Transverse colon (tissue), 4 donors: ENCODE measurements at regions not wholly inside any gene's neighbourhood (a gene's known extent, or its start where the extent isn't known, plus 50 kb on each side); places are given as distances from the start of the nearest gene placed in this dataset.

ENCODE experiments used
- DNase-seq: peaks from one replicate; pipeline ENCODE4 v3.0.0-alpha.2; 2019
- H3K27ac ChIP-seq, 4 donors: fragments of 200-600 bp; sonication (generic); 2 replicates each; pipeline ENCODE4 v1.5.1; 2016 to 2018; ENCODE audit warnings: inconsistent platforms in 4 of 4
- H3K27me3 ChIP-seq: fragments of 200-600 bp; sonication (generic); 2 replicates; pipeline ENCODE4 v1.5.1; 2017; ENCODE audit warnings: inconsistent platforms
- H3K36me3 ChIP-seq, 4 donors: fragments of 200-600 bp; sonication (generic); 2 replicates each; pipeline ENCODE4 v1.5.1; 2017 to 2019; ENCODE audit warnings: inconsistent platforms in 4 of 4
- H3K4me1 ChIP-seq, 4 donors: fragments of 200-600 bp; sonication (generic); 2 replicates each; pipeline ENCODE4 v1.5.1; 2017 to 2020; ENCODE audit warnings: inconsistent platforms in 4 of 4
- H3K4me3 ChIP-seq, 4 donors: fragments of 200-600 bp; sonication (generic); 1 replicate in 1 of 4; 2 replicates in 3 of 4; pipeline versions ENCODE4 v1.5.1 to v1.6.1; 2017 to 2019; ENCODE audit warnings: inconsistent platforms in 4 of 4
- H3K9me3 ChIP-seq, 2 donors: fragments of 200-600 bp; sonication (generic); 2 replicates each; pipeline ENCODE4 v1.5.1; 2017 to 2019; ENCODE audit warnings: inconsistent platforms in 2 of 2
- EP300 ChIP-seq: sonication (generic); formaldehyde crosslinking; IDR thresholded peaks from one replicate; pipeline ENCODE4 v1.6.1; 2017; ENCODE audit warnings: antibody characterized with exemption, low read depth
- POLR2A ChIP-seq: fragments of 450-650 bp; IDR thresholded peaks from one replicate; pipeline ENCODE4 v1.6.1; 2016; ENCODE audit warnings: antibody characterized with exemption, mild to moderate bottlenecking, moderate library complexity
- POLR2AphosphoS5 ChIP-seq, 3 donors: sonication (generic); formaldehyde crosslinking; IDR thresholded peaks; one replicate each; pipeline ENCODE4 v1.6.1; 2016; ENCODE audit warnings: antibody characterized with exemption in 3 of 3
- WGBS, 2 donors: methylation state at CpG; one replicate each; pipeline ENCODE4 v1.1.5; 2018; ENCODE audit warnings: low coverage in 1 of 2; 5-methylcytosine and 5-hydroxymethylcytosine counted together
- in situ Hi-C, 4 donors: fragments of 200-750 bp; cut with MboI; loops; one replicate each; pipeline versions ENCODE4 v1.15.0 to v1.15.1; 2017; ENCODE audit warnings: low sequenced_read_pairs in 3 of 4, low pct_ligation_motif_present in 1 of 4, low pct_unique_long_range_greater_than_20kb in 1 of 4
- intact Hi-C: fragments of 100-400 bp; cut with DNase I; formaldehyde crosslinking; loops from one replicate; pipeline ENCODE4 v1.15.1; 2023; ENCODE audit warnings: low total_unique reads
- TF ChIP-seq, protein P1 (sequence below), 5 experiments: fragments of 200-600 bp in 3 of 5; fragments of 450-650 bp in 2 of 5; sonication (generic) in 3 of 5; IDR thresholded peaks; 1 replicate in 2 of 5; 2 replicates in 3 of 5; pipeline ENCODE4 v1.5.1; 2016 to 2017; ENCODE audit warnings: antibody characterized with exemption in 5 of 5, inconsistent platforms in 3 of 5, mild to moderate bottlenecking in 2 of 5, moderate library complexity in 1 of 5

DNA sequence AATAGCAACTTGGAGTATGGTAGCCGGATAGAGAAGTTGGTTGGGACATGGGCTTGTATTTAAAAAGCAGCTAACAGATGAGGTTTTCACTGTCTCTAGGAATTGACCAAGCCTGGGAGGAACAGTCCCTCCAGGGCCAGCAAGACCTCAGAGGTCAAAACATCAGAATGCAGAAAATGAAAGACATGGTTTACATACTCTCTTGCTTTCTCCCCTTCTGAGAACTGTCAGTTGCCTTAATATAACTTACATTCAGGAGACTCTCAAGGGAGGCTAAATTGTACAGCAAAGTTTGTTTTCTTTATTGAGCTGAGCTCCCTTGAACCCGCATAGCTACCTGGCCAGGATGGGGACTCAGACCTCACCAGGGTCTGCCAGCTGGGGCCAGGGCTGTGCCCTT, 179.3 kb downstream of the GAS1 start:
- in situ Hi-C loops (no loop called here), intact Hi-C loops (no loop called here)
- no peak for TF ChIP-seq EP300
- DNase-seq = no peak
- H3K27me3 ChIP-seq = no peaks in the 10 kb centered on the region
- H3K4me1 ChIP-seq = no peaks in the 10 kb centered on the region
- no peaks in the 10 kb centered on the region for H3K36me3 ChIP-seq
- H3K27ac ChIP-seq = no peak overlapping the region
- H3K9me3 ChIP-seq = no peaks in the 10 kb centered on the region
- no peak overlapping the region for H3K4me3 ChIP-seq
- 86 to 90% methylated on average over 2 of the region's 2 CpGs for WGBS, 2 donors

DNA sequence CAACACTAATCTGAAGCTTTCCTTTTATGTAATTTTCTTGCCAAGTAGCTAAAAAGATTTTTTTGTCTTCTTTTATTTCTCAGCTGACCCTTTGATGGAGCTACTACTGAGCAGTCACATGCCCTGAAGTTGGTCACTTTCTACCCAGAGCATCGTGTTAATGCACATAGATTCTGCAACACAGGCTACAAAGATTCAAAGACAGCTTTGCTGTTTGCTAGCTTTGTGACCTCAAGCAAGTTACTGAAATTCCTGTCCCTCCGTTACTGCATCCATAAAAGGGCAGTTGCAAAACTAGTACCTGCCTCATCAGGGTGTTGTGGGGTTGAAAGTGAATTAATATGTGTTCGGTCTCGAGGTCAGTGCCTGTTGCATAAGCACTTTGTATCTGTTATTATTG, 179.9 kb downstream of the GAS1 start:
- Histone ChIP-seq H3K36me3 (no peaks in the 10 kb centered on the region), H3K27ac (no peak overlapping the region), H3K4me1 (no peaks in the 10 kb centered on the region), H3K4me3 (no peak overlapping the region), H3K9me3 (no peaks in the 10 kb centered on the region), H3K27me3 (no peaks in the 10 kb centered on the region)
- 52 to 58% methylated on average over 3 to 4 of the region's 4 CpGs for WGBS, 2 donors
- intact Hi-C loops = no loop called here
- no peak for DNase-seq
- in situ Hi-C loops = no loop called here
- TF ChIP-seq POLR2AphosphoS5 (IDR thresholded peaks at IDR 0.05) (no peak), POLR2A (no peak), EP300 (no peak)
- TF ChIP-seq, protein P1, sequence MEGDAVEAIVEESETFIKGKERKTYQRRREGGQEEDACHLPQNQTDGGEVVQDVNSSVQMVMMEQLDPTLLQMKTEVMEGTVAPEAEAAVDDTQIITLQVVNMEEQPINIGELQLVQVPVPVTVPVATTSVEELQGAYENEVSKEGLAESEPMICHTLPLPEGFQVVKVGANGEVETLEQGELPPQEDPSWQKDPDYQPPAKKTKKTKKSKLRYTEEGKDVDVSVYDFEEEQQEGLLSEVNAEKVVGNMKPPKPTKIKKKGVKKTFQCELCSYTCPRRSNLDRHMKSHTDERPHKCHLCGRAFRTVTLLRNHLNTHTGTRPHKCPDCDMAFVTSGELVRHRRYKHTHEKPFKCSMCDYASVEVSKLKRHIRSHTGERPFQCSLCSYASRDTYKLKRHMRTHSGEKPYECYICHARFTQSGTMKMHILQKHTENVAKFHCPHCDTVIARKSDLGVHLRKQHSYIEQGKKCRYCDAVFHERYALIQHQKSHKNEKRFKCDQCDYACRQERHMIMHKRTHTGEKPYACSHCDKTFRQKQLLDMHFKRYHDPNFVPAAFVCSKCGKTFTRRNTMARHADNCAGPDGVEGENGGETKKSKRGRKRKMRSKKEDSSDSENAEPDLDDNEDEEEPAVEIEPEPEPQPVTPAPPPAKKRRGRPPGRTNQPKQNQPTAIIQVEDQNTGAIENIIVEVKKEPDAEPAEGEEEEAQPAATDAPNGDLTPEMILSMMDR (IDR thresholded peaks at IDR 0.05) = no peak

DNA sequence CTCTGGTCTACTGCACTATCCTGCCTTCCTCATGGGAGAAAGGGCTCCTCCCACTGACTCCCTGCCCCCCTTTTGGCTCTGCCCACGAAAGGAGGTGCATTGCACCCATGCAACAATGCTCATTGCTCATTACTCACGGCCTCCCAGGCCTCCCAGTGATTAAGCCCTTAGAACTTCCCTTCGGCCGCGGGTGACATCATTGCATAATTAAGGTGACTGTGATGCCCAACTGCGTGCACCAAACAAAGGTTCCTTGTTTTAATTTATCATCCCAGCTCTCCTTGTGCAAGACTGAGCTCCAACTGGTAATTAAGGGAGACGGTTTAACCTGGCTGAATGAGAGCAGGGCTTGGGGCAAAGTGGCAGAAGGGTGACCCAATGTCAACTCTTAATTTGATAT, 180.4 kb downstream of the GAS1 start:
- intact Hi-C loops (no loop called here), in situ Hi-C loops (no loop called here)
- Histone ChIP-seq H3K36me3 (no peaks in the 10 kb centered on the region), H3K27me3 (no peaks in the 10 kb centered on the region), H3K9me3 (no peaks in the 10 kb centered on the region), H3K4me3 (no peak overlapping the region), H3K27ac (no peak overlapping the region), H3K4me1 (no peaks in the 10 kb centered on the region)
- TF ChIP-seq, protein P1 (IDR thresholded peaks at IDR 0.05) = no peak
- TF ChIP-seq EP300 (no peak), POLR2AphosphoS5 (IDR thresholded peaks at IDR 0.05) (no peak)
- 45 to 53% methylated on average over 2 to 7 of the region's 7 CpGs for WGBS, 2 donors
- DNase-seq = peak; percentile 11

DNA sequence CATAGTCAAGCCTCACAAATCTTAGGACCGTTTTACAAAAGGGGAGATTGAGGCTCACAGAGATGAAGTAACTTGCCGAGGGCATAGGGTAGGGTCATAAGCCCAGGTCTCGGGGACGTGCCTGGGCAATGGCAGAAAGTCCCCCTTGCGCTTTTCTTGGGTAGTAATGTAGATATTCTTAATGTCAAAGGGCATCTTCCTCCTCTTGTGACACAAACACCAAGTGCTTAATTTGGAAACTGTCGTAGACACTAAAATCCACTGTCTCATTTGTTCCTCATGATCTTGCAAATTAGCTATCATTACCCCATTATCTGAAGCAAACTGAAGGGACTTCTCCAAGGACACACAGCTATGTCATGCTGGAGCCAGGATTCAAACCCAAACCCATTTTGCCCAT, 180.8 kb downstream of the GAS1 start:
- Histone ChIP-seq H3K9me3 (no peaks in the 10 kb centered on the region), H3K27me3 (no peaks in the 10 kb centered on the region), H3K27ac (no peak overlapping the region), H3K4me1 (no peaks in the 10 kb centered on the region), H3K36me3 (no peaks in the 10 kb centered on the region), H3K4me3 (no peak overlapping the region)
- intact Hi-C loops = no loop called here
- in situ Hi-C loops = no loop called here
- no peak for TF ChIP-seq EP300
- no peak for TF ChIP-seq POLR2A
- no peak for TF ChIP-seq POLR2AphosphoS5 (IDR thresholded peaks at IDR 0.05)
- TF ChIP-seq, protein P1 (IDR thresholded peaks at IDR 0.05) = no peak
- WGBS, 2 donors = 88 to 98% methylated on average over 4 to 6 of the region's 6 CpGs
- DNase-seq = no peak

DNA sequence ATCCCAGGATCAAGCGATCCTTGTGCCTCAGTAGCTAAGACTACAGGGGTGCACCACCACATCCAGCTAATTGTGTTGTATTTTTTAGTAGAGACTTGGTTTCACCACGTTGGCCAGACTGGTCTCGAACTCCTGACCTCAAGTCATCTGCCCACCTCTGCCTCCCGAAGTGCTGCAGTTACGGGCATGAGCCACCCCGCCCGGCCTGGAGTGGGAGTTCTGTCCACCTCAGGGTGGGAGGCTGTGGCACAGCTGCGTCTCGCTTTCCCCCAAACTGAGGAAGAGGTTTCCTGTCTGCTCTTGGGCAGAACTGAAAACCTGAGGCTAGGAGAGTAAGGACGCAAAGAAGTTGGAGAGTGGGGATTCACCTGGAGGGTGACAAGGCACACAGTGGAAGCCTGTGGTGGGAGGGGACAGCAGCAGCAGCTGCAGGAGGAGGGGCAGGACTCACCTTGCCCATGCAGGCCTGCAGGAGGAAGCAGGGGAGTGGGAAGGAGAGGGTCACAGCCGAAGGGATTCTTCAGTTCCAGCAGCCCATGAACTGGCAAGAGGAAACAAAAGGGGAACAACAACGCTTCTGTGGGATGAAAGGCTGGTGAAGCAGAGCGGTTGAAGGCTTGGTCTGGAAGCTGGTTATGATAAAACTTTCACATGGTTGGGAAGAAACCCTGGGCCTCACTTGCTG, 181.4 kb downstream of the GAS1 start:
- WGBS, 2 donors = 80 to 88% methylated on average over 3 to 13 of the region's 13 CpGs
- no peaks in the 10 kb centered on the region for H3K4me1 ChIP-seq
- H3K27me3 ChIP-seq = no peaks in the 10 kb centered on the region
- in situ Hi-C loops = no loop called here
- H3K36me3 ChIP-seq = no peaks in the 10 kb centered on the region
- DNase-seq = no peak
- intact Hi-C loops = no loop called here
- no peak overlapping the region for H3K27ac ChIP-seq
- H3K4me3 ChIP-seq = no peak overlapping the region
- H3K9me3 ChIP-seq = no peaks in the 10 kb centered on the region
- no peak for TF ChIP-seq POLR2A
